Endothelial cell of umbilical vein (primary cell): ENCODE measurements at regions not wholly inside any gene's neighbourhood (a gene's known extent, or its start where the extent isn't known, plus 50 kb on each side); places are given as distances from the start of the nearest gene placed in this dataset.

Experiments used
- BruUV-seq: library from RNA; stranded (reverse); fragments of 400-500 nt; replicated peaks from 2 replicates; lab custom pipeline; 2021; lab: Mats Ljungman, UMichigan
- CTCF ChIA-PET: fragments of 300-600, 350-600 bp; sonication (Branson Sonifier 250); formaldehyde crosslinking; loops from one replicate; lab custom pipeline; 2021; ENCODE audit warnings: antibody characterized with exemption, inconsistent platforms; lab: Charles Lee
- POLR2A ChIA-PET: fragments of 300-600, 350-600 bp; sonication (Branson Sonifier 250); formaldehyde crosslinking; loops from one replicate; lab custom pipeline; 2021; ENCODE audit warnings: antibody characterized with exemption, inconsistent platforms; lab: Charles Lee
- DNase-seq: peaks from one replicate; pipeline ENCODE4 v3.0.0-alpha.2; 2011; ENCODE audit warnings: low read depth, low spot score
- FAIRE-seq: peaks from 2 replicates; lab custom pipeline; 2011; peaks lifted over from hg19 to GRCh38; lab: Jason Lieb, UNC
- H2AFZ ChIP-seq: 2 replicates; pipeline ENCODE4 v1.6.0; 2012; ENCODE audit warnings: low read depth, low read length, control low read depth, inconsistent platforms
- H3K27ac ChIP-seq: 2 replicates; pipeline ENCODE4 v1.5.1; 2011; ENCODE audit warnings: low read depth, mild to moderate bottlenecking, control low read depth, low read length, moderate library complexity; ENCODE audit not compliant: insufficient read depth
- H3K27me3 ChIP-seq, 2 experiments: 2 replicates each; pipeline versions ENCODE4 v1.6.0 to v1.6.1; 2011; ENCODE audit warnings: low read length in 2 of 2, mixed read lengths in 1 of 2; ENCODE audit not compliant: control insufficient read depth in 2 of 2, insufficient read depth in 2 of 2
- H3K36me3 ChIP-seq, 2 experiments: 2 replicates in 1 of 2; 3 replicates in 1 of 2; pipeline ENCODE4 v1.5.1; 2011; ENCODE audit warnings: low read length in 2 of 2, mild to moderate bottlenecking in 1 of 2, moderate library complexity in 1 of 2; ENCODE audit not compliant: control insufficient read depth in 2 of 2, insufficient read depth in 2 of 2; ENCODE audit errors: extremely low read depth in 1 of 2
- H3K4me1 ChIP-seq: 3 replicates; pipeline ENCODE4 v1.5.1; 2011; ENCODE audit warnings: mild to moderate bottlenecking, low read length; ENCODE audit not compliant: control insufficient read depth, insufficient read depth; ENCODE audit errors: extremely low read depth
- H3K4me2 ChIP-seq: 2 replicates; pipeline ENCODE4 v1.6.1; 2011; ENCODE audit warnings: low read length, control low read depth, mixed read lengths; ENCODE audit not compliant: insufficient read depth
- H3K4me3 ChIP-seq, 3 experiments: fragments of 200-600 bp in 1 of 3; sonication (generic), shearing (Covaris generic) in 1 of 3; replicated peaks in 1 of 3; 2 replicates each; pipeline ENCODE4 v1.5.1; 2011 to 2016; ENCODE audit warnings: control low read depth in 3 of 3, low read length in 3 of 3, mild to moderate bottlenecking in 2 of 3, inconsistent platforms in 1 of 3, low read depth in 1 of 3, moderate library complexity in 1 of 3; ENCODE audit not compliant: insufficient read depth in 1 of 3
- H3K79me2 ChIP-seq: 2 replicates; pipeline ENCODE4 v1.6.0; 2012; ENCODE audit warnings: low read length, inconsistent platforms; ENCODE audit not compliant: control insufficient read depth, insufficient read depth
- H3K9ac ChIP-seq: replicated peaks from 2 replicates; pipeline ENCODE3; 2011; ENCODE audit warnings: low read length, control low read depth; ENCODE audit not compliant: insufficient read depth; ENCODE audit errors: extremely low read depth
- H3K9me1 ChIP-seq: replicated peaks from 3 replicates; pipeline ENCODE4 v1.6.0; 2011; ENCODE audit warnings: mild to moderate bottlenecking, low read length; ENCODE audit not compliant: control insufficient read depth, insufficient read depth; ENCODE audit errors: extremely low read depth
- H3K9me3 ChIP-seq: replicated peaks from 2 replicates; pipeline ENCODE4 v1.5.1; 2012; ENCODE audit warnings: low read length, inconsistent platforms; ENCODE audit not compliant: control insufficient read depth, insufficient read depth
- H4K20me1 ChIP-seq: replicated peaks from 2 replicates; pipeline ENCODE3; 2011; ENCODE audit warnings: mild to moderate bottlenecking, low read length; ENCODE audit not compliant: control insufficient read depth, insufficient read depth; ENCODE audit errors: extremely low read depth
- CTCF ChIP-seq, 2 donors: IDR thresholded peaks; 1 replicate in 1 of 2; 2 replicates in 1 of 2; pipeline ENCODE4 v1.5.1; 2011; ENCODE audit warnings: low read length in 2 of 2, mild to moderate bottlenecking in 2 of 2, moderate library complexity in 2 of 2, control low read depth in 1 of 2, inconsistent platforms in 1 of 2, low read depth in 1 of 2; ENCODE audit not compliant: insufficient read depth in 1 of 2; ENCODE audit errors: extremely low read depth in 1 of 2
- EZH2 ChIP-seq: IDR thresholded peaks from 2 replicates; pipeline ENCODE4 v1.6.1; 2012; ENCODE audit warnings: borderline replicate concordance, low read depth, mild to moderate bottlenecking, moderate library complexity, low read length, inconsistent platforms; ENCODE audit not compliant: severe bottlenecking
- FOS ChIP-seq: IDR thresholded peaks from 2 replicates; pipeline ENCODE4 v1.6.1; 2011; ENCODE audit warnings: mild to moderate bottlenecking, low read length, moderate library complexity, borderline replicate concordance; ENCODE audit not compliant: insufficient read depth
- GATA2 ChIP-seq: IDR thresholded peaks from 2 replicates; pipeline ENCODE4 v1.7.0; 2011; ENCODE audit warnings: low read depth, mild to moderate bottlenecking, moderate library complexity, mixed read lengths, low read length; ENCODE audit not compliant: insufficient read length, insufficient read depth
- JUN ChIP-seq: IDR thresholded peaks from 2 replicates; pipeline ENCODE4 v1.6.1; 2011; ENCODE audit warnings: borderline replicate concordance, low read depth; ENCODE audit not compliant: insufficient read length, insufficient read depth
- POLR2A ChIP-seq: IDR thresholded peaks from 2 replicates; pipeline ENCODE4 v1.6.1; 2012; ENCODE audit warnings: low read depth, mild to moderate bottlenecking, control low read depth, low read length
- POLR2AphosphoS5 ChIP-seq: IDR thresholded peaks from 2 replicates; pipeline ENCODE4 v1.6.1; 2012; ENCODE audit warnings: low read depth, mild to moderate bottlenecking, control low read depth, low read length, moderate library complexity; ENCODE audit not compliant: insufficient read depth
- dilution Hi-C: fragments of 300-500 bp; cut with MboI; formaldehyde crosslinking; loops from one replicate; pipeline ENCODE4 v1.15.0; 2019; ENCODE audit warnings: low sequenced_read_pairs; ENCODE audit not compliant: extremely low pct_ligation_motif_present
- intact Hi-C: fragments of 100-400 bp; cut with micrococcal nuclease; formaldehyde crosslinking; loops from one replicate; pipeline ENCODE4 v1.10.0; 2022

GRCh38 chr4:38365748-38366310, 298.2 kb upstream of the KLF3 start:
- H3K27me3 ChIP-seq = peaks cover 9 to 13% of the 10 kb centered on the region in 2 experiments
- H3K4me1 ChIP-seq = no peaks in the 10 kb centered on the region
- H3K4me3 ChIP-seq = no peak overlapping the region
- no peak for FAIRE-seq
- no peak overlapping the region for H3K4me2 ChIP-seq
- TF ChIP-seq GATA2 (no peak), POLR2A (no peak), JUN (no peak), EZH2 (no peak), FOS (no peak), POLR2AphosphoS5 (no peak), CTCF (IDR thresholded peaks at IDR 0.05; ENCODE audit: extremely low read depth in 1 of 2, insufficient read depth in 1 of 2, low read depth in 1 of 2, low read length in 2 of 2) (no peak)
- dilution Hi-C loops = no loop called here
- H3K9ac ChIP-seq = no peak overlapping the region
- ChIA-PET POLR2A (no interaction called here), CTCF (no interaction called here)
- DNase-seq = no peak
- H3K9me1 ChIP-seq = no peaks in the 10 kb centered on the region
- intact Hi-C loops = no loop called here
- H4K20me1 ChIP-seq = no peaks in the 10 kb centered on the region
- BruUV-seq = no TSS peak
- H2AFZ ChIP-seq = no peak overlapping the region
- H3K9me3 ChIP-seq = no peaks in the 10 kb centered on the region
- H3K36me3 ChIP-seq = no peaks in the 10 kb centered on the region
- H3K79me2 ChIP-seq = no peaks in the 10 kb centered on the region
- H3K27ac ChIP-seq = no peak overlapping the region
